ENCODE measurements at regions not wholly inside any gene's neighbourhood (a gene's known extent, or its start where the extent isn't known, plus 50 kb on each side); places are given as distances from the start of the nearest gene placed in this dataset.

- H3K27me3 ChIP-seq (ENCODE audit: control insufficient read depth in 4 of 4, insufficient read depth in 4 of 4, low read length in 3 of 4): no peaks in the 10 kb centered on the region
- DNase-seq (ENCODE audit: low spot score): no peak
- no peak overlapping the region for H3K9ac ChIP-seq (ENCODE audit: low read depth in 1 of 2, low read length in 2 of 2)
- H3K4me1 ChIP-seq (ENCODE audit: control insufficient read depth in 4 of 4, insufficient read depth in 4 of 4, low read length in 3 of 4): no peaks in the 10 kb centered on the region
- H3K36me3 ChIP-seq (ENCODE audit: control insufficient read depth in 4 of 4, insufficient read depth in 3 of 4, low read depth in 1 of 4, low read length in 3 of 4): no peaks in the 10 kb centered on the region
- no peak overlapping the region for H3K27ac ChIP-seq (ENCODE audit: low read depth in 1 of 2, low read length in 2 of 2)
- 74% methylated on average over 4 of the region's 4 CpGs for WGBS
- peaks cover 0 to 3% (median 0%) of the 10 kb centered on the region in 4 donors for H3K9me3 ChIP-seq (ENCODE audit: control insufficient read depth in 4 of 4, low read length in 3 of 4)
- no peak overlapping the region for H3K4me3 ChIP-seq (ENCODE audit: low read depth in 1 of 3, low read length in 3 of 3)
- TF ChIP-seq FOXA2 (IDR thresholded peaks at IDR 0.05): no peak
Observed at GRCh38 chr18:73733376-73733775, 414.3 kb downstream of the FBXO15 start.

GRCh38 chr18:73728657-73729056 is 419.0 kb downstream of the FBXO15 start:
- Histone ChIP-seq H3K4me3 (ENCODE audit: low read depth in 1 of 3, low read length in 3 of 3) (no peak overlapping the region), H3K9me3 (ENCODE audit: control insufficient read depth in 4 of 4, low read length in 3 of 4) (peaks cover 0 to 3% (median 0%) of the 10 kb centered on the region in 4 donors), H3K9ac (ENCODE audit: low read depth in 1 of 2, low read length in 2 of 2) (no peak overlapping the region), H3K4me1 (ENCODE audit: control insufficient read depth in 4 of 4, insufficient read depth in 4 of 4, low read length in 3 of 4) (no peaks in the 10 kb centered on the region), H3K27ac (ENCODE audit: low read depth in 1 of 2, low read length in 2 of 2) (no peak overlapping the region), H3K36me3 (ENCODE audit: control insufficient read depth in 4 of 4, insufficient read depth in 3 of 4, low read depth in 1 of 4, low read length in 3 of 4) (no peaks in the 10 kb centered on the region), H3K27me3 (ENCODE audit: control insufficient read depth in 4 of 4, insufficient read depth in 4 of 4, low read length in 3 of 4) (no peaks in the 10 kb centered on the region)
- 36% methylated on average over 2 of the region's 2 CpGs for WGBS
- TF ChIP-seq EGR1 (IDR thresholded peaks at IDR 0.05; ENCODE audit: low read depth in 2 of 2): no peak
- no peak for TF ChIP-seq GABPA (IDR thresholded peaks at IDR 0.05 in 1 of 2, conservative IDR thresholded peaks at IDR 0.05 in 1 of 2)
- no peak for TF ChIP-seq FOXA1 (IDR thresholded peaks at IDR 0.05)
- no peak for TF ChIP-seq HNF4A (conservative IDR thresholded peaks at IDR 0.05)
- TF ChIP-seq SP1 (IDR thresholded peaks at IDR 0.05): no peak
- no peak for TF ChIP-seq YY1 (IDR thresholded peaks at IDR 0.05)
- no peak for TF ChIP-seq JUND (IDR thresholded peaks at IDR 0.05)
- TF ChIP-seq FOXA2 (IDR thresholded peaks at IDR 0.05): no peak
- no peak for TF ChIP-seq ZBTB33 (IDR thresholded peaks at IDR 0.05)
- no peak for TF ChIP-seq NR2F2 (IDR thresholded peaks at IDR 0.05)
- no peak for TF ChIP-seq ATF3 (IDR thresholded peaks at IDR 0.05)
- TF ChIP-seq CTCF (IDR thresholded peaks at IDR 0.05; ENCODE audit: low read depth, low read length, missing input control): no peak
- no peak for DNase-seq (ENCODE audit: low spot score)

DNA sequence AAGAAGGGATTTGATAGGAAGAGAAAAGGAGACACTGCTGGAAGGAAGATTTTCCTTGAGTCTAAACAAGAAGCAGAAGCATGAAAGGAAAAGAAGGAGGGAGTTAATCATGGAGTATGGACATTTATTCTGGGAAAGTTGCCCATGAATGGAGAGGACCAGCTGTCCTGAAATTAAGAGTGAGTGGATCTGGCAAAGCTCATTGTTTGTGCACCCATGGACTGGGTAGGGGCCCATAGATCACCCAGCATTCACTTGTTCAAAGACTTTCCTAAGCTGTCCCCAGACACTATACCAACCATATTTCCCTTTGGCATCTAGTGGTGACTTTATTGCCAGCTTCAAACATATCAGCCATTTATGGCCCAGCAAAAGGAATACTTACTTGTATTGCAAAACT is 422.7 kb downstream of the FBXO15 start:
- H3K27ac ChIP-seq (ENCODE audit: low read depth in 1 of 2, low read length in 2 of 2): no peak overlapping the region
- H3K27me3 ChIP-seq (ENCODE audit: control insufficient read depth in 4 of 4, insufficient read depth in 4 of 4, low read length in 3 of 4): no peaks in the 10 kb centered on the region
- no peaks in the 10 kb centered on the region for H3K36me3 ChIP-seq (ENCODE audit: control insufficient read depth in 4 of 4, insufficient read depth in 3 of 4, low read depth in 1 of 4, low read length in 3 of 4)
- TF ChIP-seq HNF4G (IDR thresholded peaks at IDR 0.05): no peak
- TF ChIP-seq EGR1 (IDR thresholded peaks at IDR 0.05; ENCODE audit: low read depth in 2 of 2): no peak
- TF ChIP-seq MAX (IDR thresholded peaks at IDR 0.05): no peak
- TF ChIP-seq CTCF (IDR thresholded peaks at IDR 0.05; ENCODE audit: low read depth, low read length, missing input control): no peak
- no peak for TF ChIP-seq YY1 (IDR thresholded peaks at IDR 0.05)
- TF ChIP-seq FOXA1 (IDR thresholded peaks at IDR 0.05): no peak
- no peak for TF ChIP-seq ATF3 (IDR thresholded peaks at IDR 0.05)
- no peak for TF ChIP-seq SP1 (IDR thresholded peaks at IDR 0.05)
- DNase-seq (ENCODE audit: low spot score): no peak
- no peaks in the 10 kb centered on the region for H3K9me3 ChIP-seq (ENCODE audit: control insufficient read depth in 4 of 4, low read length in 3 of 4)
- H3K4me1 ChIP-seq (ENCODE audit: control insufficient read depth in 4 of 4, insufficient read depth in 4 of 4, low read length in 3 of 4): no peaks in the 10 kb centered on the region
- no peak overlapping the region for H3K9ac ChIP-seq (ENCODE audit: low read depth in 1 of 2, low read length in 2 of 2)
- H3K4me3 ChIP-seq (ENCODE audit: low read depth in 1 of 3, low read length in 3 of 3): no peak overlapping the region

Data from liver (tissue), 8 donors.